GM21423 (cell line): ENCODE measurements at regions not wholly inside any gene's neighbourhood (a gene's known extent, or its start where the extent isn't known, plus 50 kb on each side); places are given as distances from the start of the nearest gene placed in this dataset.
"Not testable (repeated sequence)": the region's sequence is repeated elsewhere in the genome, so short reads cannot be mapped to it uniquely, and the experiment has no call there.

Experiments used
- ATAC-seq: cut with Tn5 transposase; IDR thresholded peaks from one replicate; pipeline ENCODE4 v1.9.1; 2021; ENCODE audit warnings: mild to moderate bottlenecking, moderate library complexity; ENCODE audit not compliant: unreplicated experiment

DNA sequence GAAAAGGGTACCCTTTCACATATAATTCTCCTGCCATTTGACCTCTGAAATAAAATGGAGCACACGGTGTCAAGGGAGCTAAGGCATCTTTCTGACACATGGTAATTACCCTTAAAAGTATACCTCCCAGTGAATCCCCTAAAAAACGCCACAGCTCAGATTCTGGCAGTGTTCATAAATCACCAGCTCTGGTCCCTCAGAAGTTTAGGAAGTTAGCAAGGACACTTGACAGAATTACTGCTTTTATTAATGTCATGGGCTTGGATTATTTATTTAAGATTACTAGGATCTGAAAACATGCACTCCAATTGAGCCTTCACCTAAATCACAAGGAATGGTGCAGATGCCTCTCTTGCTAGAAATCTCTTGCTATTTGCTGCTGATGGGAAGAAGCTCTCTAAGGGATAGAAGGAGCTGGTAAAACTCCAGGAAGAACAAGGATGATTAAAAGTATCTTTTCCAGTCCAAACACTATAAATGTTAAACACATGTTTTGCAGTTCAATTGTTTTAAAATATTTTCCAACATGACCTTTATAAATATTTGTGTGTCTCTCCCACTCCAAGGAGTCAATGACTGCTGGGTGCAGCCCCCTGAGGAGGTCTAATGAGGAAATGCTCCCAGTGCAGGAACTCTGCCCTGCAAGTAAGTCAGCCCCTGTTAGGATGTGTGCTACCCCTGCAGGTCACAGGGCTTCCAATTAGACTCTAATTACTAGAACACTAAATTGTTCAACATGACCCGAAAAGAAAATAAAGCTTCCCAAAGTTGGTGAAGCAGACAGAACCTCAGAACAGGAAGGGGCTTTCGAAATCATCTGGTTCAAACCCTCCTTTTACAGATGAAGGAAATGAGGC, 230.3 kb downstream of the TFAP2A start:
- ATAC-seq = no peak

- no peak for ATAC-seq
Measured at GRCh38 chr6:10180138-10181074, 234.5 kb downstream of the TFAP2A start.

- ATAC-seq = no peak
Measured at GRCh38 chr6:10177704-10178103, 237.2 kb downstream of the TFAP2A start.

GRCh38 chr6:10175362-10175761, 239.5 kb downstream of the TFAP2A start:
- no peak for ATAC-seq

DNA sequence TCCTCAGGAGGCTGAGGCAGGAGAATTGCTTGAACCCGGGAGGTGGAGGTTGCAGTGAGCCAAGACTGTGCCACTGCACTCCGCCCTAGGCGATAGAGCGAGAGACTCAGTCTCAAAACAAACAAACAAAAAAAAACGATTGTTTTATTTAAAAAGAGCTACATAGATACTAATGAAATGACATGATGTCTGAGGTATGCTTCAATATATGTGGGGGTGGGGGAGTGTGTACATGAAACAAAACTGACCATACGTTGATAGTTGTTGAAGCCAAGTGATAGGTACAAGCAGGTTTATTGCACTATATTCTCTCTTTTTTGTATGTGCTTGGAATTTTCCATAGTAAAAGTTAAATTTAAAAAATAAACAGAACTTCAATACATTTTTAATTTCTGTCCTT, 240.1 kb downstream of the TFAP2A start:
- ATAC-seq = no peak

DNA sequence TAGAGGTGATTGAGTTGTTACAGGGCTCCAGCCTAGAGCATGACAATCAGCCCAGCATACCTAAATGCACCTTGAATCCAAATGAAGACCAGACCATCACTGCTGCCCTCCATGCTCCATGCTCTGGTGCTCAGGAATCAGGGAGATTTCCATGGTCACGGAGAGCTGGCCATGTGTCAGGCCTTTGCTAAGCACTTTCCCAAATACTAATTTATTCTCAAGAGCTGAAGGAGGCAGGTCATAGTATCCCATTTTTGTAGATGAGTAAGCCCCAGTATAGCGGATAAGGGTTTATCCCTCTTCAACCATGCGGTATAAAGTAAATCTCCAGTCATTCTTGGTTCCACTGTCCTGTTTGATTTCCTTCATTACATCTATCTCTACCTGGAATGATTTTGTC, 240.8 kb downstream of the TFAP2A start:
- ATAC-seq = no peak

DNA sequence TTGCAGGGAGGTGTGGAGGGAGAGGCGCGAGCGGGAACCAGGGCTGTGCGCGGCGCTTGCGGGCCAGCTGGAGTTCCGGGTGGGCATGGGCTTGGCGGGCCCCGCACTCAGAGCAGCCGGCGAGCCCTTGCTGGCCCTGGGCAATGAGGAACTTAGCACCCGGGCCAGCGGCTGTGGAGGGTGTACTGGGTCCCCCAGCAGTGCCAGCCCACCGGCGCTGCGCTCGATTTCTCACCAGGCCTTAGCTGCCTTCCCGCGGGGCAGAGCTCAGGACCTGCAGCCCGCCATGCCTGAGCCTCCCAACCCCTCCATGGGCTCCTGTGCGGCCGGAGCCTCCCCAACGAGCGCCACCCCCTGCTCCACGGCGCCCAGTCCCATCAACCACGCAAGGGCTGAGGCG, 243.2 kb downstream of the TFAP2A start:
- ATAC-seq = not testable (repeated sequence)

DNA sequence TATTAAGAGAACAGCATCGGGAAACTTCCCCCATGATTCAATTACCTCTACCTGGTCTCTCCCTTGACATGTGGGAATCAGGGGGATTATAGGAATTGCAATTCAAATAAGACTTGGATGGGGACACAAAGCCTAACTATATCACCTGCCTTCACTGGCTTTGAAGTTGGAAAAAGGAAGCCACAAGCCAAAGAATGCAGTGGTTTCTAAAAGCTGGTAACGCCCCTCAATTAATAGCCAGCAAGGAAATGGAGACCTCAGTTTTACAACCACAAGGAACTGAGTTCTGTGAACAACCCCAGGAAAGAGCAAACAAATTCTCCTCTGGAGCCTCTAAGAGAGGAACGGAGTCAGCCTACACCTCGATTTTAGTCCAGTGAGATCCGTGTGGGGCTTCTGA, 244.1 kb downstream of the TFAP2A start:
- ATAC-seq = no peak

DNA sequence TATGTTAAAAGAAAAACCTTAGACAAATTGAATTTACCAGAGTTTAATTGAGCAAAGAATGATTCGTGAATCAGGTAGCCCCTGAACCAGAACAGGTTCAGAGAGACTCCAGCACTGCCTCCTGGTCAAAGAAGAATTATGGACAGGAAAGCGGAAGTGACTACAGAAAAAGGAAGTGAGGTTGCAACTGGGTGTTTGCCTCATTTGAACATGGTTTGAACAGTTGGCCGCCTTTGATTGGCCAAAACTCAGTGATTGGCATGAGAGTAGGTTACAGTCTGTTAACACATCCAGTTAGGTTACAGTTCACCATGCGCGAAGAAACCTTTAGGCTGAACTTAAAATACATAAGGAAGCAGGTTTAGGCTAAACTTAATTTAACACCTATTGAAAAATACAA, 248.8 kb downstream of the TFAP2A start:
- no peak for ATAC-seq

DNA sequence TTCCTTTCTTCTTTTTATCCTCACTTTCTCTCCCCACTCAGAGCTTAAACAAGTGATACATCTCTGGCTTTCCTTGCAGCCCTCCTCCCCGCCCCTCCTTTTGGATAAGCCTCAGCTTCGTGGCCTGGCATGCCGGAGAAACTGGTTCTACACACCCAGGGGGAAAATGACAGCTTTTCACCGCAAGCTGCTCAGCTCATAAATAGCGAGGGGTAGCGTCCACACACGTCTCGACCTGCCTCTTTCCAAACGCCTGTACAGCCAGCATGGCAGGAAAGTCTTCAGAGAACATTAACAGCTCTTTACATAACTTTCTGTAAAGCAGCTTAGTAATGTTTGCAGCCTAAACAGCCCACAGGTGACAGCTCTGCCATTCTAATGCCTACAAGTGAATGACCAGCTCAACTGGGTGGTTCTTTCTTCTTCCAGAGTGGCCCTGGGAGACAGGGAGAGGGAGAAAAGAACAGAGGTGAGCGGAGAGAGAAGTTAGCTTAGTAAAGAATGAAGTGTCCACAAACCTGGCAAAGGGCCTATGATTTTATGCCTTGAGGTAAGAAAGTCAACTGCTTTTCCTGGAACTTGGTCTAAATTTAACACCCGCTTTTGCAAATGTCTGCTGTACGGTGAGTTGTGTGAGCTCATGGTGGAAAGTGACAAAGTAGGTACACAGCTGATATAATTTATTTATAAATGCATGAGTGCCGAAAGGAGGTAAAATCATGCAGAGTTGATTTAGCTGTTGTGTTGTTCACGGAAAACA, 251.5 kb downstream of the TFAP2A start:
- ATAC-seq = no peak

- ATAC-seq = no peak
Measured at GRCh38 chr6:10156875-10157274, 258.0 kb downstream of the TFAP2A start.

DNA sequence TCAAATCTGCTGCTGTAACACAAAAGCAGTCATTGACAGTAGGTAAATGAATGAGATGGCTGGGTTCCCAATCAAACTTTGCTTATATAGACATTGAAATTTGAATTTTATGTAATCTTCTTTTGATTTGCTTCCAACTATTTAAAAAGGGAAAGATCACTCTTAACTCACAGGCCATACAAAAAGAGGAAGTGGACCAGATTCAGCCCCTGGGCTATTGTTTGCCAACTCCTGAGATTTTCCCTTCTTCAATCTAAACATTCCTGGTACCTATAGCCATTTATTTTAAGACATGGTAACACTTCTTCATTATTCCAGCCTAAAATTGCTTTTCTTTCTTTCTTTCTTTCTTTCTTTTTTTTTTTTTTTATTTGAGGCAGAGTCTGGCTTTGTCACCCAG, 260.6 kb downstream of the TFAP2A start:
- ATAC-seq = no peak

DNA sequence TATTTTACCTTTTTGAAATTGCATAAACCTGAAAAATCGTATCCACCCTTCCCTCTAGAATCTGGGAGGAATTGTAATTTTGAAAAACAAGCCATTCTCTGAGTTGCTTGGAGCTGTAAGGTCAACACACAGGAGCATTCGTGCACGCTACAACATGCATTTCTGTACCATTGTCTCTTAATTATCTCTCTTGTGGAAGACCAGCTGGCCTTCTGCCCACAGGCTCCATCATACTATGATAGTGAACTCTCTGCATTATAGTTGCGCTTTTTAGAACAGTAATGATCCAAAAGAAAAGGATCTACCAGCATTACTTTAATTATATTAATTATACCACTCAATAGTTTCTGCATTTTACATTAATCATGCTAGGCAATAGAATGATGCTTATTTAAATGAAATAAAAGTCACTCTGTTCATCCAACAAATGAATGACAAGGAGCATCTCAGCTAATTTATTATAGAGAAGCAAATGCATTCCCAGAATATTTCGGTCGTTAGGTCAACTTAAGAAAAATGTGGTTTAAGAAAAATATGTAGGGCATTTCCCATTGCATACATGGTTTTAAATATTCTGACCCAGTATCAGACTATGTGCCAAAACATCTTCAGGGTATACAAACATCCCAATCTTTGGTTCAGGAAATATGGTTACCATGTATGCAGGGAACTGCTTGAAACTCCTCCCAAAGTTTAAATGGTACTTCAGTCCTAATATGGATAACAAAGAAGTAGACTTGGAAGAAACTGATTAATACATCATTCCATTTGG, 263.5 kb downstream of the TFAP2A start:
- no peak for ATAC-seq

DNA sequence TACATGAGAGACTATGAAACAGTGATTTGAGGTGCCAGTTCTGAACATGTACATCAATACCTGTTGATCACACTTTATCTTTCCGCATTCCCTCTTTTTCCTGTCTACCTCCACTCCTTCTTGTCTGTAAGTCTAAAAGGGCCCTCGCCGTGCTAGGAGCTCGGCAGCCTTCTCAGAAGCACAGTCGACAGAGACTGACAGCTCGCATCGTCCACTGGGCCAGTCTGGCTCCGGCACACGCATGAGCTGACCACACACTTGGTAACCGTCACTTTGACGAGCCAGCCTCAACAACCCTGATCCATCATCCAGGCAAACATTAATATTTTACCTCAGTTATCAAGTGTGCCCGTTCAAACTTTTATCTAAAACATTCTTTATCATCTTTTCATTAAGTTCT, 265.3 kb downstream of the TFAP2A start:
- no peak for ATAC-seq

- ATAC-seq = peak; percentile 99
Measured at GRCh38 chr6:10146715-10147451, 268.0 kb downstream of the TFAP2A start.

DNA sequence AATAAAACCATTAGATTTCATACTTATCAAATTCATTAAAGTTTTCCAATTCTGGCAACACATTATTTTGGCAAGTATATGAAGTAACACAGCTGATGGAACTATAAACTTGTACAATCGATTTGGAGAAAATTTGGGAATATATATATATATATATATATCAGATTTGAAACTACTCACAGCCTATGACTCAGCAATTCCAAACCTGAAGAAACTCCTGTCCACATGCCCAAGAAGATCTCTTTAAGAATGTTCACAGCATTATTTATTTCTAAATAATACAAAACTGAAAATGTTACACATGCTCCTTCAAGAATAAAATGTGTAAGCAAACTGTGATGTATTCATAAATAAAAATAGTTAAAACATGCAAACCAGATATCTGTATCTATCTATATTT, 270.1 kb downstream of the TFAP2A start:
- ATAC-seq = no peak

DNA sequence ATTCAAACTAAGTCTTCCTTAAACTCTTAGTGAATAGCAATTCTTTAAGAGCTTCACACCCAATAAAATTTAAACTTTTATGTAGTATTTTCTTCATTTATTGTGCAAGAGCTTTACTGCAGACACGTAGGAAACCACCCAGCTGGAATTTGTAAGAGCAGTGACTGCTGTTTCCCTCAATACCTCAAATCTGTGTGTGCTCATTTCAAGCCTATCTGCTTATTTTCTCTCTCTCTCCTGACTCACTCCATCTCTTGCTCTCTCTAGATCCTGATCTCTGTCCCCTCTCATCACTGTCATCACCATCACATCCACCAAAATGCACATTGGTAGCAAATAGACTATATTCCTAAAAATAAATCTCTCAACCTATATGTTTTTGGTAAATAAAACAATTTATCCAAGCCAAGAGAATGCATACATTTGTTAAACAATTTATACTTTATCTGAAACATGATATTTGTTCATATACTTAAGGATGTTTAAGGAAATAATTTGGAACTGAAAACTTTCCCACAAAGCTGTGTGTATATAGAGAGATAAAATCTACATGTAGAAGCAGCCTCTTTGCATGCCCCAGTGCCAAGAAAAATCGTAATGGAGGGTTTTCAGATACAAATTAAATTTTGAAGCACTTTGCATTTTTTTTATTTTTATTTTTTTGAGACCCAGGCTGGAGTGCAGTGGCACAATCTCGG, 273.0 kb downstream of the TFAP2A start:
- no peak for ATAC-seq

DNA sequence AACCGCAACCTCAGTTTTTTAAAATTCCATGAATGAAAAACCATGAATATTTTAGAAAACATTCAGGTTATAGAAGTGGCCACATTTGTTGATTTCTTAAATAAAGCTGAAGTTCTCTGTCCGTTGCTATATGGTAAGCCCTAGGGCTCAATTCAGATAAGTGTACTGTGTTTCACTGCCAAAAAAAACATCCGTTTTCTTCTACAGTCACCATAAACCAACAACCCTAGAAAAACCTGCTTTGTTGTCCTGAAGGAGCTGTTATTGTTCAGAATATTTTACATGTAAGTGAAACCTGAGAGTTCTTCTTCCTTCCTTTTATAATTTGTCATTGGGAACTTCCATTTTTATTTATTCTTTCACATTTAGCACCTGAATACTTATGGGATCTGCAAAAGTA, 274.1 kb downstream of the TFAP2A start:
- no peak for ATAC-seq

GRCh38 chr6:10140136-10140535, 274.7 kb downstream of the TFAP2A start:
- ATAC-seq = no peak
